Activated naive CD8-positive, alpha-beta T cell treated with anti-CD3 and anti-CD28 coated beads, Interleukin-2, amount 50 U/mL, for 16 hours (primary cell): ENCODE measurements at regions not wholly inside any gene's neighbourhood (a gene's known extent, or its start where the extent isn't known, plus 50 kb on each side); places are given as distances from the start of the nearest gene placed in this dataset.
"Not testable (repeated sequence)": the region's sequence is repeated elsewhere in the genome, so short reads cannot be mapped to it uniquely, and the experiment has no call there.

Source experiments
- DNase-seq: peaks from one replicate; pipeline ENCODE4 v3.0.0-alpha.2; 2020; ENCODE audit warnings: low read depth, low spot score

GRCh38 chr3:6418485-6418884 lies 442.4 kb upstream of the GRM7 start:
- DNase-seq: no peak

- no peak for DNase-seq
Measured at GRCh38 chr3:6421666-6422445, 439.1 kb upstream of the GRM7 start.

GRCh38 chr3:6425289-6425820 lies 435.6 kb upstream of the GRM7 start:
- DNase-seq: no peak

- DNase-seq: not testable (repeated sequence)
Measured at GRCh38 chr3:6428276-6428675, 432.6 kb upstream of the GRM7 start.

- no peak for DNase-seq
Measured at GRCh38 chr3:6435951-6436350, 425.0 kb upstream of the GRM7 start.

- no peak for DNase-seq
Measured at GRCh38 chr3:6437631-6438030, 423.3 kb upstream of the GRM7 start.

GRCh38 chr3:6438031-6438430 lies 422.9 kb upstream of the GRM7 start:
- no peak for DNase-seq

- no peak for DNase-seq
Measured at GRCh38 chr3:6439226-6439625, 421.7 kb upstream of the GRM7 start.

GRCh38 chr3:6439824-6440223 lies 421.1 kb upstream of the GRM7 start:
- DNase-seq: no peak

GRCh38 chr3:6444888-6445658 lies 415.8 kb upstream of the GRM7 start:
- no peak for DNase-seq

GRCh38 chr3:6447166-6447801 lies 413.6 kb upstream of the GRM7 start:
- no peak for DNase-seq

GRCh38 chr3:6448011-6448410 lies 412.9 kb upstream of the GRM7 start:
- DNase-seq: no peak

- DNase-seq: no peak
Measured at GRCh38 chr3:6449099-6449498, 411.8 kb upstream of the GRM7 start.

- DNase-seq: no peak
Measured at GRCh38 chr3:6452974-6453373, 407.9 kb upstream of the GRM7 start.

GRCh38 chr3:6455031-6455430 lies 405.9 kb upstream of the GRM7 start:
- no peak for DNase-seq

GRCh38 chr3:6467186-6467585 lies 393.7 kb upstream of the GRM7 start:
- DNase-seq: no peak

- no peak for DNase-seq
Measured at GRCh38 chr3:6468589-6468988, 392.3 kb upstream of the GRM7 start.

GRCh38 chr3:6471744-6472143 lies 389.2 kb upstream of the GRM7 start:
- DNase-seq: no peak

GRCh38 chr3:6490487-6491327 lies 370.2 kb upstream of the GRM7 start:
- not testable (repeated sequence) for DNase-seq

GRCh38 chr3:6491768-6492167 lies 369.1 kb upstream of the GRM7 start:
- DNase-seq: no peak

- no peak for DNase-seq
Measured at GRCh38 chr3:6492306-6492705, 368.6 kb upstream of the GRM7 start.
